Astrocyte of the spinal cord (primary cell): ENCODE measurements at regions not wholly inside any gene's neighbourhood (a gene's known extent, or its start where the extent isn't known, plus 50 kb on each side); places are given as distances from the start of the nearest gene placed in this dataset.

ENCODE experiments used
- DNase-seq: peaks from one replicate; pipeline ENCODE4 v3.0.0; 2011; ENCODE audit warnings: low read depth, low spot score
- H3K4me3 ChIP-seq: 2 replicates; pipeline ENCODE4 v1.5.1; 2011; ENCODE audit warnings: low read depth, mild to moderate bottlenecking, low read length, moderate library complexity
- CTCF ChIP-seq: IDR thresholded peaks from 2 replicates; pipeline ENCODE4 v1.5.1; 2012; ENCODE audit warnings: low read depth, mild to moderate bottlenecking, low read length, inconsistent platforms
- in situ Hi-C: cut with HindIII; loops from 2 replicates; pipeline ENCODE4 v1.10.0; 2017; ENCODE audit warnings: low sequenced_read_pairs

GRCh38 chr7:67598469-67598868 lies 601.8 kb downstream of the TYW1 start:
- in situ Hi-C loops: no loop called here
- H3K4me3 ChIP-seq: no peak overlapping the region
- DNase-seq: no peak
- TF ChIP-seq CTCF: no peak

- DNase-seq: no peak
- H3K4me3 ChIP-seq: no peak overlapping the region
- no peak for TF ChIP-seq CTCF
- in situ Hi-C loops: no loop called here
Observed at GRCh38 chr7:67599331-67600062, 602.9 kb downstream of the TYW1 start.

GRCh38 chr7:67602246-67602887 lies 605.7 kb downstream of the TYW1 start:
- DNase-seq: no peak
- in situ Hi-C loops: no loop called here
- no peak for TF ChIP-seq CTCF
- H3K4me3 ChIP-seq: no peak overlapping the region

- in situ Hi-C loops: no loop called here
- no peak for TF ChIP-seq CTCF
- DNase-seq: no peak
- H3K4me3 ChIP-seq: no peak overlapping the region
Observed at GRCh38 chr7:67604461-67605386, 608.1 kb downstream of the TYW1 start.

GRCh38 chr7:67608806-67609205 lies 612.2 kb downstream of the TYW1 start:
- TF ChIP-seq CTCF: no peak
- H3K4me3 ChIP-seq: no peak overlapping the region
- in situ Hi-C loops: no loop called here
- DNase-seq: no peak

- in situ Hi-C loops: no loop called here
- H3K4me3 ChIP-seq: no peak overlapping the region
- TF ChIP-seq CTCF: no peak
- DNase-seq: no peak
Observed at GRCh38 chr7:67610897-67611296, 614.3 kb downstream of the TYW1 start.
